ENCODE measurements at regions not wholly inside any gene's neighbourhood (a gene's known extent, or its start where the extent isn't known, plus 50 kb on each side); places are given as distances from the start of the nearest gene placed in this dataset.

DNA sequence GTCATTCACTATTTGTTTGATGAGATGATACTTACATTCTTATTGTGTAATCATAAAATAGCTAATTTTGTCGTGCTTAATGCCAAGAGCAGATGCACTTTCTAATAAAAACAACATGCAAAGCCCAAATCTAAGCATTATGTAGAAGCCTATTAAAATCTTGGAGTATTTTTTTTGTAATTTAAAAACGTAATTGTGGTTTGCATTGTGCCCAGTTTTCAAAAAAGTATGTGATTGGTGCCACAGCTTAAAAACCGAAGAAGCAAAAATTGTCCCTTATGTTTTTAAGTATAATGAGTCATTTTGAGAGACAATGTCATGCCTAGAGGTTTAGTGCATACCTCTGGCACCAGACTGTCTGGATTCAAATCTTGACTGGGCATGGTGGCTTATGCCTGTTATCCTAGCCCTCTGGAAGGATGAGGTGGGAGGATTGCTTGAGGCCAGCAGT is 464.8 kb upstream of the RGS6 start:
- TF ChIP-seq, protein P1, sequence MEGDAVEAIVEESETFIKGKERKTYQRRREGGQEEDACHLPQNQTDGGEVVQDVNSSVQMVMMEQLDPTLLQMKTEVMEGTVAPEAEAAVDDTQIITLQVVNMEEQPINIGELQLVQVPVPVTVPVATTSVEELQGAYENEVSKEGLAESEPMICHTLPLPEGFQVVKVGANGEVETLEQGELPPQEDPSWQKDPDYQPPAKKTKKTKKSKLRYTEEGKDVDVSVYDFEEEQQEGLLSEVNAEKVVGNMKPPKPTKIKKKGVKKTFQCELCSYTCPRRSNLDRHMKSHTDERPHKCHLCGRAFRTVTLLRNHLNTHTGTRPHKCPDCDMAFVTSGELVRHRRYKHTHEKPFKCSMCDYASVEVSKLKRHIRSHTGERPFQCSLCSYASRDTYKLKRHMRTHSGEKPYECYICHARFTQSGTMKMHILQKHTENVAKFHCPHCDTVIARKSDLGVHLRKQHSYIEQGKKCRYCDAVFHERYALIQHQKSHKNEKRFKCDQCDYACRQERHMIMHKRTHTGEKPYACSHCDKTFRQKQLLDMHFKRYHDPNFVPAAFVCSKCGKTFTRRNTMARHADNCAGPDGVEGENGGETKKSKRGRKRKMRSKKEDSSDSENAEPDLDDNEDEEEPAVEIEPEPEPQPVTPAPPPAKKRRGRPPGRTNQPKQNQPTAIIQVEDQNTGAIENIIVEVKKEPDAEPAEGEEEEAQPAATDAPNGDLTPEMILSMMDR (IDR thresholded peaks at IDR 0.05) = no peak
- TF ChIP-seq POLR2A (IDR thresholded peaks at IDR 0.05) = no peak
